ENCODE measurements at regions not wholly inside any gene's neighbourhood (a gene's known extent, or its start where the extent isn't known, plus 50 kb on each side); places are given as distances from the start of the nearest gene placed in this dataset.
A peak's percentile ranks its signal among the peaks of the same experiment; 100 is the strongest.

GRCh38 chr2:176554101-176555048 is 285.1 kb downstream of the MTX2 start (continued):
- no peak for TF ChIP-seq TFDP2 (CRISPR knock-in tag; IDR thresholded peaks at IDR 0.05)
- TF ChIP-seq KAT8 (CRISPR knock-in tag; IDR thresholded peaks at IDR 0.05): no peak
- no peak for TF ChIP-seq FOSL1 (CRISPR knock-in tag; IDR thresholded peaks at IDR 0.05; ENCODE audit: borderline replicate concordance)
- TF ChIP-seq ZNF263 (CRISPR knock-in tag; IDR thresholded peaks at IDR 0.05): no peak
- TF ChIP-seq ZNF589 (CRISPR knock-in tag; conservative IDR thresholded peaks at IDR 0.05): no peak
- TF ChIP-seq HMG20B (CRISPR knock-in tag; conservative IDR thresholded peaks at IDR 0.05): no peak
- TF ChIP-seq ZNF567 (CRISPR knock-in tag; IDR thresholded peaks at IDR 0.05; ENCODE audit: borderline replicate concordance): no peak
- TF ChIP-seq ZBTB20 (CRISPR knock-in tag; IDR thresholded peaks at IDR 0.05; ENCODE audit: borderline replicate concordance, low read depth): no peak
- no peak for TF ChIP-seq E2F5 (CRISPR knock-in tag; conservative IDR thresholded peaks at IDR 0.05)
- no peak for TF ChIP-seq ZFP36L1 (CRISPR knock-in tag; IDR thresholded peaks at IDR 0.05)
- TF ChIP-seq GATAD2A (CRISPR knock-in tag; IDR thresholded peaks at IDR 0.05): 0 out of 2 replicates have a peak, but pooled peaks have one; percentile 12
- TF ChIP-seq HNRNPH1 (optimal IDR thresholded peaks at IDR 0.05; ENCODE audit: low read depth, low read length): no peak
- 0 out of 2 replicates have a peak, but pooled peaks have one; percentile 3 for TF ChIP-seq PHF21A (CRISPR knock-in tag; IDR thresholded peaks at IDR 0.05)
- no peak for TF ChIP-seq KMT2B (CRISPR knock-in tag; IDR thresholded peaks at IDR 0.05)
- TF ChIP-seq STAT5B (CRISPR knock-in tag; IDR thresholded peaks at IDR 0.05): no peak
- no peak for TF ChIP-seq TGIF2 (CRISPR knock-in tag; IDR thresholded peaks at IDR 0.05)
- no peak for TF ChIP-seq RORA (CRISPR knock-in tag; IDR thresholded peaks at IDR 0.05)
- peak; percentile 45; the same call in 1 of the 2 replicates for TF ChIP-seq POGK (CRISPR knock-in tag; conservative IDR thresholded peaks at IDR 0.05)
- TF ChIP-seq SRSF9 (IDR thresholded peaks at IDR 0.05; ENCODE audit: borderline replicate concordance, insufficient read depth, low read depth, low read length, poor library complexity, severe bottlenecking): no peak
- no peak for TF ChIP-seq ATM (IDR thresholded peaks at IDR 0.05; ENCODE audit: borderline replicate concordance)
- peak; percentile 44 for TF ChIP-seq PRPF4 (IDR thresholded peaks at IDR 0.05; ENCODE audit: low read depth, low read length, poor library complexity, severe bottlenecking)
- TF ChIP-seq IKZF5 (CRISPR knock-in tag; IDR thresholded peaks at IDR 0.05): no peak
- no peak for TF ChIP-seq ZNF441 (CRISPR knock-in tag; IDR thresholded peaks at IDR 0.05; ENCODE audit: borderline replicate concordance)
- no peak for TF ChIP-seq NCOA2 (CRISPR knock-in tag; IDR thresholded peaks at IDR 0.05)

Measured in HepG2 (cell line).